GM23338 (cell line): ENCODE measurements at regions not wholly inside any gene's neighbourhood (a gene's known extent, or its start where the extent isn't known, plus 50 kb on each side); places are given as distances from the start of the nearest gene placed in this dataset.

Experiments
- CREB1 ChIP-seq: fragments of 250-450 bp; sonication (Bioruptor Pico); IDR thresholded peaks from 2 replicates; pipeline ENCODE4 v1.5.0; 2020; ENCODE audit warnings: low read depth, mild to moderate bottlenecking, moderate library complexity
- EZH2 ChIP-seq: fragments of 200-600 bp; sonication (generic); IDR thresholded peaks from one replicate; pipeline ENCODE4 v1.8.0; 2017; ENCODE audit warnings: antibody characterized with exemption, mild to moderate bottlenecking, low read depth; ENCODE audit not compliant: unreplicated experiment
- EZH2phosphoT487 ChIP-seq: fragments of 200-600 bp; sonication (generic); IDR thresholded peaks from one replicate; pipeline ENCODE4 v1.8.1; 2018; ENCODE audit warnings: antibody characterized with exemption; ENCODE audit not compliant: unreplicated experiment
- JUNB ChIP-seq: IDR thresholded peaks from one replicate; pipeline ENCODE4 v1.6.1; 2016; ENCODE audit warnings: antibody characterized with exemption; ENCODE audit not compliant: unreplicated experiment
- POLR2AphosphoS5 ChIP-seq: IDR thresholded peaks from 2 replicates; pipeline ENCODE4 v1.6.1; 2016; ENCODE audit warnings: antibody characterized with exemption, low read depth
- STAT1 ChIP-seq: IDR thresholded peaks from one replicate; pipeline ENCODE4 v1.6.1; 2016; ENCODE audit warnings: antibody characterized with exemption; ENCODE audit not compliant: unreplicated experiment
- ZNF114 ChIP-seq: fragments of 250-450 bp; sonication (Bioruptor Pico); IDR thresholded peaks from 2 replicates; pipeline ENCODE4 v1.5.0; 2020; ENCODE audit warnings: mild to moderate bottlenecking, moderate library complexity
- TF ChIP-seq, protein P1 (sequence below), 2 experiments: fragments of 200-600 bp in 1 of 2; sonication (generic) in 1 of 2; conservative IDR thresholded peaks; 2 replicates each; pipeline versions ENCODE4 v1.5.1 to v1.6.1; 2016 to 2017; ENCODE audit warnings: antibody characterized with exemption in 2 of 2, low read depth in 2 of 2, mild to moderate bottlenecking in 2 of 2, moderate library complexity in 1 of 2
- TF ChIP-seq, protein P2 (sequence below): IDR thresholded peaks from one replicate; pipeline ENCODE4 v1.6.1; 2018; ENCODE audit warnings: antibody characterized with exemption; ENCODE audit not compliant: unreplicated experiment
- TF ChIP-seq, protein P3 (sequence below): IDR thresholded peaks from 2 replicates; pipeline ENCODE4 v1.6.1; 2016; ENCODE audit warnings: antibody characterized with exemption
- TF ChIP-seq, protein P4 (sequence below): fragments of 250-450 bp; sonication (Bioruptor Pico); IDR thresholded peaks from 2 replicates; pipeline ENCODE4 v1.5.0; 2020; ENCODE audit warnings: mild to moderate bottlenecking, moderate library complexity

DNA sequence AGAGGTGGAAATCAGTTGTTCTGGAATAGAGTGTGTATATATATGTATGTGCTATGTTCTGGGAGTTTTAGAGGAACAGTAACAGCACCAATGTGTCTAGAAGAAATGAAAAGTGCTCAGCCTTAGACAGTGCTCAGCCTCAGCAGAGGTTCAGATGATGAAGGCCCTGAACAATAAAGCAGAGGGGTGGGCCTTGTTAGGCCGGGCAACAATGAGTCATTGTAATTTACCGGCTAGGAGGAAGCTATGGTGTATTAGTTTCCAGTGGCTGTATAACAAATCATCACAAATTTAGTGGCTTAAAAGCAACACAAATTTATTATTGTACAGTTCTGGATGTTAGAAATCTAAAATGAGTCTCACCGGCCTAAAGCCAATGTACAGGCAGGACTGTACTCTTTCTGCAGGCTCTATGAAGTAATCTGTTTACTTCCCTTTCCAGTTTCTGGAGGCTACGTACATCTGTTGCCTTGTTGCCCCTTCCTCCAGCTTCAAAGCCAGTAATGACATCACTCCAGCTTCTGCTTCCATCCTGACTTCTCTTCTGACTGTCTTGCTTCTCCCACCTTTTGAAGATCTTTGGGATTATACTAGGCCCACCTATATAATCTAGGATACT is 84.6 kb downstream of the CH25H start:
- TF ChIP-seq, protein P1, sequence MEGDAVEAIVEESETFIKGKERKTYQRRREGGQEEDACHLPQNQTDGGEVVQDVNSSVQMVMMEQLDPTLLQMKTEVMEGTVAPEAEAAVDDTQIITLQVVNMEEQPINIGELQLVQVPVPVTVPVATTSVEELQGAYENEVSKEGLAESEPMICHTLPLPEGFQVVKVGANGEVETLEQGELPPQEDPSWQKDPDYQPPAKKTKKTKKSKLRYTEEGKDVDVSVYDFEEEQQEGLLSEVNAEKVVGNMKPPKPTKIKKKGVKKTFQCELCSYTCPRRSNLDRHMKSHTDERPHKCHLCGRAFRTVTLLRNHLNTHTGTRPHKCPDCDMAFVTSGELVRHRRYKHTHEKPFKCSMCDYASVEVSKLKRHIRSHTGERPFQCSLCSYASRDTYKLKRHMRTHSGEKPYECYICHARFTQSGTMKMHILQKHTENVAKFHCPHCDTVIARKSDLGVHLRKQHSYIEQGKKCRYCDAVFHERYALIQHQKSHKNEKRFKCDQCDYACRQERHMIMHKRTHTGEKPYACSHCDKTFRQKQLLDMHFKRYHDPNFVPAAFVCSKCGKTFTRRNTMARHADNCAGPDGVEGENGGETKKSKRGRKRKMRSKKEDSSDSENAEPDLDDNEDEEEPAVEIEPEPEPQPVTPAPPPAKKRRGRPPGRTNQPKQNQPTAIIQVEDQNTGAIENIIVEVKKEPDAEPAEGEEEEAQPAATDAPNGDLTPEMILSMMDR (conservative IDR thresholded peaks at IDR 0.05; ENCODE audit: low read depth in 2 of 2), result no peak
- no peak for TF ChIP-seq POLR2AphosphoS5
- TF ChIP-seq CREB1 (CRISPR knock-in tag), result no peak
- TF ChIP-seq EZH2, result no peak
- TF ChIP-seq, protein P2, sequence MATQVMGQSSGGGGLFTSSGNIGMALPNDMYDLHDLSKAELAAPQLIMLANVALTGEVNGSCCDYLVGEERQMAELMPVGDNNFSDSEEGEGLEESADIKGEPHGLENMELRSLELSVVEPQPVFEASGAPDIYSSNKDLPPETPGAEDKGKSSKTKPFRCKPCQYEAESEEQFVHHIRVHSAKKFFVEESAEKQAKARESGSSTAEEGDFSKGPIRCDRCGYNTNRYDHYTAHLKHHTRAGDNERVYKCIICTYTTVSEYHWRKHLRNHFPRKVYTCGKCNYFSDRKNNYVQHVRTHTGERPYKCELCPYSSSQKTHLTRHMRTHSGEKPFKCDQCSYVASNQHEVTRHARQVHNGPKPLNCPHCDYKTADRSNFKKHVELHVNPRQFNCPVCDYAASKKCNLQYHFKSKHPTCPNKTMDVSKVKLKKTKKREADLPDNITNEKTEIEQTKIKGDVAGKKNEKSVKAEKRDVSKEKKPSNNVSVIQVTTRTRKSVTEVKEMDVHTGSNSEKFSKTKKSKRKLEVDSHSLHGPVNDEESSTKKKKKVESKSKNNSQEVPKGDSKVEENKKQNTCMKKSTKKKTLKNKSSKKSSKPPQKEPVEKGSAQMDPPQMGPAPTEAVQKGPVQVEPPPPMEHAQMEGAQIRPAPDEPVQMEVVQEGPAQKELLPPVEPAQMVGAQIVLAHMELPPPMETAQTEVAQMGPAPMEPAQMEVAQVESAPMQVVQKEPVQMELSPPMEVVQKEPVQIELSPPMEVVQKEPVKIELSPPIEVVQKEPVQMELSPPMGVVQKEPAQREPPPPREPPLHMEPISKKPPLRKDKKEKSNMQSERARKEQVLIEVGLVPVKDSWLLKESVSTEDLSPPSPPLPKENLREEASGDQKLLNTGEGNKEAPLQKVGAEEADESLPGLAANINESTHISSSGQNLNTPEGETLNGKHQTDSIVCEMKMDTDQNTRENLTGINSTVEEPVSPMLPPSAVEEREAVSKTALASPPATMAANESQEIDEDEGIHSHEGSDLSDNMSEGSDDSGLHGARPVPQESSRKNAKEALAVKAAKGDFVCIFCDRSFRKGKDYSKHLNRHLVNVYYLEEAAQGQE, result no peak
- no peak for TF ChIP-seq JUNB
- no peak for TF ChIP-seq EZH2phosphoT487
- TF ChIP-seq STAT1, result no peak
- TF ChIP-seq, protein P3, sequence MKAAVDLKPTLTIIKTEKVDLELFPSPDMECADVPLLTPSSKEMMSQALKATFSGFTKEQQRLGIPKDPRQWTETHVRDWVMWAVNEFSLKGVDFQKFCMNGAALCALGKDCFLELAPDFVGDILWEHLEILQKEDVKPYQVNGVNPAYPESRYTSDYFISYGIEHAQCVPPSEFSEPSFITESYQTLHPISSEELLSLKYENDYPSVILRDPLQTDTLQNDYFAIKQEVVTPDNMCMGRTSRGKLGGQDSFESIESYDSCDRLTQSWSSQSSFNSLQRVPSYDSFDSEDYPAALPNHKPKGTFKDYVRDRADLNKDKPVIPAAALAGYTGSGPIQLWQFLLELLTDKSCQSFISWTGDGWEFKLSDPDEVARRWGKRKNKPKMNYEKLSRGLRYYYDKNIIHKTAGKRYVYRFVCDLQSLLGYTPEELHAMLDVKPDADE, result no peak
- no peak for TF ChIP-seq ZNF114 (CRISPR knock-in tag)
- TF ChIP-seq, protein P4, sequence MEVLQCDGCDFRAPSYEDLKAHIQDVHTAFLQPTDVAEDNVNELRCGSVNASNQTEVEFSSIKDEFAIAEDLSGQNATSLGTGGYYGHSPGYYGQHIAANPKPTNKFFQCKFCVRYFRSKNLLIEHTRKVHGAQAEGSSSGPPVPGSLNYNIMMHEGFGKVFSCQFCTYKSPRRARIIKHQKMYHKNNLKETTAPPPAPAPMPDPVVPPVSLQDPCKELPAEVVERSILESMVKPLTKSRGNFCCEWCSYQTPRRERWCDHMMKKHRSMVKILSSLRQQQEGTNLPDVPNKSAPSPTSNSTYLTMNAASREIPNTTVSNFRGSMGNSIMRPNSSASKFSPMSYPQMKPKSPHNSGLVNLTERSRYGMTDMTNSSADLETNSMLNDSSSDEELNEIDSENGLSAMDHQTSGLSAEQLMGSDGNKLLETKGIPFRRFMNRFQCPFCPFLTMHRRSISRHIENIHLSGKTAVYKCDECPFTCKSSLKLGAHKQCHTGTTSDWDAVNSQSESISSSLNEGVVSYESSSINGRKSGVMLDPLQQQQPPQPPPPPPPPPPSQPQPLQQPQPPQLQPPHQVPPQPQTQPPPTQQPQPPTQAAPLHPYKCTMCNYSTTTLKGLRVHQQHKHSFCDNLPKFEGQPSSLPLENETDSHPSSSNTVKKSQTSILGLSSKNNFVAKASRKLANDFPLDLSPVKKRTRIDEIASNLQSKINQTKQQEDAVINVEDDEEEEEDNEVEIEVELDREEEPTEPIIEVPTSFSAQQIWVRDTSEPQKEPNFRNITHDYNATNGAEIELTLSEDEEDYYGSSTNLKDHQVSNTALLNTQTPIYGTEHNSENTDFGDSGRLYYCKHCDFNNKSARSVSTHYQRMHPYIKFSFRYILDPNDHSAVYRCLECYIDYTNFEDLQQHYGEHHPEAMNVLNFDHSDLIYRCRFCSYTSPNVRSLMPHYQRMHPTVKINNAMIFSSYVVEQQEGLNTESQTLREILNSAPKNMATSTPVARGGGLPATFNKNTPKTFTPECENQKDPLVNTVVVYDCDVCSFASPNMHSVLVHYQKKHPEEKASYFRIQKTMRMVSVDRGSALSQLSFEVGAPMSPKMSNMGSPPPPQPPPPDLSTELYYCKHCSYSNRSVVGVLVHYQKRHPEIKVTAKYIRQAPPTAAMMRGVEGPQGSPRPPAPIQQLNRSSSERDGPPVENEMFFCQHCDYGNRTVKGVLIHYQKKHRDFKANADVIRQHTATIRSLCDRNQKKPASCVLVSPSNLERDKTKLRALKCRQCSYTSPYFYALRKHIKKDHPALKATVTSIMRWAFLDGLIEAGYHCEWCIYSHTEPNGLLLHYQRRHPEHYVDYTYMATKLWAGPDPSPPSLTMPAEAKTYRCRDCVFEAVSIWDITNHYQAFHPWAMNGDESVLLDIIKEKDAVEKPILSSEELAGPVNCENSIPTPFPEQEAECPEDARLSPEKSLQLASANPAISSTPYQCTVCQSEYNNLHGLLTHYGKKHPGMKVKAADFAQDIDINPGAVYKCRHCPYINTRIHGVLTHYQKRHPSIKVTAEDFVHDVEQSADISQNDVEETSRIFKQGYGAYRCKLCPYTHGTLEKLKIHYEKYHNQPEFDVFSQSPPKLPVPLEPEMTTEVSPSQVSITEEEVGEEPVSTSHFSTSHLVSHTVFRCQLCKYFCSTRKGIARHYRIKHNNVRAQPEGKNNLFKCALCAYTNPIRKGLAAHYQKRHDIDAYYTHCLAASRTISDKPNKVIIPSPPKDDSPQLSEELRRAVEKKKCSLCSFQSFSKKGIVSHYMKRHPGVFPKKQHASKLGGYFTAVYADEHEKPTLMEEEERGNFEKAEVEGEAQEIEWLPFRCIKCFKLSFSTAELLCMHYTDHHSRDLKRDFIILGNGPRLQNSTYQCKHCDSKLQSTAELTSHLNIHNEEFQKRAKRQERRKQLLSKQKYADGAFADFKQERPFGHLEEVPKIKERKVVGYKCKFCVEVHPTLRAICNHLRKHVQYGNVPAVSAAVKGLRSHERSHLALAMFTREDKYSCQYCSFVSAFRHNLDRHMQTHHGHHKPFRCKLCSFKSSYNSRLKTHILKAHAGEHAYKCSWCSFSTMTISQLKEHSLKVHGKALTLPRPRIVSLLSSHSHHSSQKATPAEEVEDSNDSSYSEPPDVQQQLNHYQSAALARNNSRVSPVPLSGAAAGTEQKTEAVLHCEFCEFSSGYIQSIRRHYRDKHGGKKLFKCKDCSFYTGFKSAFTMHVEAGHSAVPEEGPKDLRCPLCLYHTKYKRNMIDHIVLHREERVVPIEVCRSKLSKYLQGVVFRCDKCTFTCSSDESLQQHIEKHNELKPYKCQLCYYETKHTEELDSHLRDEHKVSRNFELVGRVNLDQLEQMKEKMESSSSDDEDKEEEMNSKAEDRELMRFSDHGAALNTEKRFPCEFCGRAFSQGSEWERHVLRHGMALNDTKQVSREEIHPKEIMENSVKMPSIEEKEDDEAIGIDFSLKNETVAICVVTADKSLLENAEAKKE (CRISPR knock-in tag), result no peak
